ENCODE measurements at regions not wholly inside any gene's neighbourhood (a gene's known extent, or its start where the extent isn't known, plus 50 kb on each side); places are given as distances from the start of the nearest gene placed in this dataset.

- H3K9me3 Mint-ChIP-seq: no peaks in the 10 kb centered on the region
Observed at GRCh38 chr11:116169776-116170175, 603.0 kb downstream of the BUD13 start.

GRCh38 chr11:116168459-116168787 is 604.4 kb downstream of the BUD13 start:
- H3K4me1 Mint-ChIP-seq: no peaks in the 10 kb centered on the region
- peaks cover 0 to 7% of the 10 kb centered on the region in 2 donors for H3K27me3 Mint-ChIP-seq (ENCODE audit: low read depth in 2 of 2)
- Histone ChIP-seq H3K4me3 (ENCODE audit: low read length) (no peak overlapping the region), H3K9me3 (ENCODE audit: control insufficient read depth, insufficient read depth, low read length) (no peaks in the 10 kb centered on the region), H3K27me3 (ENCODE audit: control insufficient read depth, insufficient read depth, low read length) (no peaks in the 10 kb centered on the region), H3K36me3 (ENCODE audit: control insufficient read depth, insufficient read depth, low read length) (no peaks in the 10 kb centered on the region), H3K4me1 (ENCODE audit: control insufficient read depth, insufficient read depth, low read length) (no peaks in the 10 kb centered on the region), H3K27ac (ENCODE audit: low read length) (no peak overlapping the region)
- intact Hi-C loops (cut with micrococcal nuclease): no loop called here
- no peaks in the 10 kb centered on the region for H3K36me3 Mint-ChIP-seq
- 90% methylated on average over 4 of the region's 4 CpGs for WGBS (ENCODE audit: insufficient coverage)
- DNase-seq (no peak), ATAC-seq (no peak)
- H3K27ac Mint-ChIP-seq: no peak overlapping the region
- no peaks in the 10 kb centered on the region for H3K9me3 Mint-ChIP-seq
- H3K4me3 Mint-ChIP-seq: no peak overlapping the region
- TF ChIP-seq CTCF (IDR thresholded peaks at IDR 0.05): no peak

More at GRCh38 chr11:116169776-116170175, 603.0 kb downstream of the BUD13 start:
- H3K9me3 ChIP-seq (ENCODE audit: control insufficient read depth, insufficient read depth, low read length): no peaks in the 10 kb centered on the region
- H3K27me3 Mint-ChIP-seq (ENCODE audit: low read depth in 2 of 2): peaks cover 3 to 16% of the 10 kb centered on the region in 2 donors
- intact Hi-C loops (cut with micrococcal nuclease): no loop called here
- ATAC-seq: no peak
- no peak overlapping the region for H3K4me3 ChIP-seq (ENCODE audit: low read length)
- H3K4me1 ChIP-seq (ENCODE audit: control insufficient read depth, insufficient read depth, low read length): no peaks in the 10 kb centered on the region
- DNase-seq: no peak
- H3K27me3 ChIP-seq (ENCODE audit: control insufficient read depth, insufficient read depth, low read length): no peaks in the 10 kb centered on the region
- WGBS (ENCODE audit: insufficient coverage): 100% methylated on average over 1 of the region's 2 CpGs
- no peaks in the 10 kb centered on the region for H3K36me3 ChIP-seq (ENCODE audit: control insufficient read depth, insufficient read depth, low read length)
- no peaks in the 10 kb centered on the region for H3K36me3 Mint-ChIP-seq
- H3K4me3 Mint-ChIP-seq: no peak overlapping the region
- no peaks in the 10 kb centered on the region for H3K4me1 Mint-ChIP-seq
- no peak overlapping the region for H3K27ac ChIP-seq (ENCODE audit: low read length)
- H3K27ac Mint-ChIP-seq: no peak overlapping the region
- TF ChIP-seq CTCF (IDR thresholded peaks at IDR 0.05): no peak

- DNase-seq (no peak), ATAC-seq (no peak)
- H3K27me3 ChIP-seq (ENCODE audit: control insufficient read depth, insufficient read depth, low read length): no peaks in the 10 kb centered on the region
- peaks cover 3% of the 10 kb centered on the region in 2 donors for H3K27me3 Mint-ChIP-seq (ENCODE audit: low read depth in 2 of 2)
- no peaks in the 10 kb centered on the region for H3K4me1 Mint-ChIP-seq
- no peak overlapping the region for H3K27ac Mint-ChIP-seq
- TF ChIP-seq CTCF (IDR thresholded peaks at IDR 0.05): no peak
- no peaks in the 10 kb centered on the region for H3K9me3 ChIP-seq (ENCODE audit: control insufficient read depth, insufficient read depth, low read length)
- no peaks in the 10 kb centered on the region for H3K9me3 Mint-ChIP-seq
- no peak overlapping the region for H3K4me3 ChIP-seq (ENCODE audit: low read length)
- H3K27ac ChIP-seq (ENCODE audit: low read length): no peak overlapping the region
- H3K36me3 Mint-ChIP-seq: no peaks in the 10 kb centered on the region
- 83% methylated on average over 9 of the region's 9 CpGs for WGBS (ENCODE audit: insufficient coverage)
- no peak overlapping the region for H3K4me3 Mint-ChIP-seq
- no peaks in the 10 kb centered on the region for H3K36me3 ChIP-seq (ENCODE audit: control insufficient read depth, insufficient read depth, low read length)
- no peaks in the 10 kb centered on the region for H3K4me1 ChIP-seq (ENCODE audit: control insufficient read depth, insufficient read depth, low read length)
- intact Hi-C loops (cut with micrococcal nuclease): no loop called here
Observed at GRCh38 chr11:116167706-116168458, 604.9 kb downstream of the BUD13 start.
